IMR-90 (cell line): ENCODE measurements at regions not wholly inside any gene's neighbourhood (a gene's known extent, or its start where the extent isn't known, plus 50 kb on each side); places are given as distances from the start of the nearest gene placed in this dataset.

Experiments
- ATAC-seq: fragments of 200-7000 bp; cut with Tn5 transposase; 2 replicates; pipeline ENCODE4 v1.9.1; 2020; ENCODE audit warnings: low read depth, mild to moderate bottlenecking, moderate library complexity
- BruUV-seq: library from RNA; stranded (reverse); fragments of 400-500 nt; replicated peaks from 2 replicates; lab custom pipeline; 2021; lab: Mats Ljungman, UMichigan
- CTCF ChIA-PET: fragments of 300-600 bp; formaldehyde crosslinking; extraction: SDS; loops from one replicate; lab custom pipeline; 2021; ENCODE audit warnings: antibody characterized with exemption; lab: Yijun Ruan, JAX
- POLR2A ChIA-PET: fragments of 300-600 bp; sonication (Branson Sonifier 250); formaldehyde crosslinking; loops from one replicate; lab custom pipeline; 2022; ENCODE audit warnings: antibody characterized with exemption; ENCODE audit not compliant: unreplicated experiment; lab: Charles Lee
- DNase-seq: peaks from one replicate; pipeline ENCODE4 v3.0.0; 2013
- H2AFZ ChIP-seq: replicated peaks from 2 replicates; pipeline ENCODE3; 2013; ENCODE audit warnings: low read length, mild to moderate bottlenecking; ENCODE audit not compliant: poor library complexity
- H2AK5ac ChIP-seq: 2 replicates; pipeline ENCODE4 v1.6.1; 2013; ENCODE audit warnings: low read depth, low read length, inconsistent platforms
- H2AK9ac ChIP-seq: replicated peaks from 2 replicates; pipeline ENCODE3; 2013; ENCODE audit warnings: mild to moderate bottlenecking, low read depth, low read length, moderate library complexity; ENCODE audit not compliant: poor library complexity
- H2BK120ac ChIP-seq: 2 replicates; pipeline ENCODE4 v1.6.1; 2013; ENCODE audit warnings: low read depth, low read length, inconsistent platforms
- H2BK15ac ChIP-seq: 3 replicates; pipeline ENCODE4 v1.6.1; 2013; ENCODE audit warnings: low read depth, low read length, inconsistent platforms
- H2BK20ac ChIP-seq: 2 replicates; pipeline ENCODE4 v1.6.1; 2013; ENCODE audit warnings: low read depth, mild to moderate bottlenecking, inconsistent platforms, low read length, moderate library complexity
- H2BK5ac ChIP-seq: 2 replicates; pipeline ENCODE4 v1.6.1; 2013; ENCODE audit warnings: mild to moderate bottlenecking, low read depth, low read length, inconsistent platforms; ENCODE audit not compliant: poor library complexity, severe bottlenecking
- H3K14ac ChIP-seq: replicated peaks from 2 replicates; pipeline ENCODE4 v1.6.1; 2013; ENCODE audit warnings: low read depth, low read length, inconsistent platforms
- H3K18ac ChIP-seq: 2 replicates; pipeline ENCODE4 v1.6.1; 2013; ENCODE audit warnings: low read depth, low read length, control low read depth
- H3K23ac ChIP-seq: 2 replicates; pipeline ENCODE4 v1.6.1; 2013; ENCODE audit warnings: low read depth, low read length, inconsistent platforms
- H3K27ac ChIP-seq: 2 replicates; pipeline ENCODE4 v1.5.1; 2013; ENCODE audit warnings: mild to moderate bottlenecking, control low read depth, low read length; ENCODE audit not compliant: insufficient read depth
- H3K27me3 ChIP-seq: 2 replicates; pipeline ENCODE4 v1.6.1; 2013; ENCODE audit warnings: low read length; ENCODE audit not compliant: control insufficient read depth, insufficient read depth
- H3K36me3 ChIP-seq: 2 replicates; pipeline ENCODE4 v1.6.1; 2013; ENCODE audit warnings: low read length, mixed read lengths; ENCODE audit not compliant: control insufficient read depth, insufficient read depth
- H3K4ac ChIP-seq: 2 replicates; pipeline ENCODE4 v1.6.1; 2013; ENCODE audit warnings: low read depth, low read length, inconsistent platforms
- H3K4me1 ChIP-seq: 2 replicates; pipeline ENCODE4 v1.6.1; 2013; ENCODE audit warnings: low read length, mixed read lengths; ENCODE audit not compliant: control insufficient read depth, insufficient read depth
- H3K4me2 ChIP-seq: 2 replicates; pipeline ENCODE4 v1.6.1; 2013; ENCODE audit warnings: low read depth, mild to moderate bottlenecking, control low read depth, low read length, moderate library complexity
- H3K4me3 ChIP-seq: 2 replicates; pipeline ENCODE4 v1.5.1; 2013; ENCODE audit warnings: low read depth, mild to moderate bottlenecking, control low read depth, low read length, moderate library complexity; ENCODE audit not compliant: insufficient read depth
- H3K56ac ChIP-seq: 2 replicates; pipeline ENCODE4 v1.6.1; 2013; ENCODE audit warnings: low read length, inconsistent platforms; ENCODE audit not compliant: insufficient read depth; ENCODE audit errors: extremely low read depth
- H3K79me1 ChIP-seq, 2 experiments: 2 replicates each; pipeline ENCODE4 v1.6.1; 2013; ENCODE audit warnings: low read length in 2 of 2, inconsistent platforms in 1 of 2, low read depth in 1 of 2
- H3K9ac ChIP-seq: 2 replicates; pipeline ENCODE4 v1.6.1; 2013; ENCODE audit warnings: low read depth, low read length, control low read depth
- H3K9me1 ChIP-seq: 2 replicates; pipeline ENCODE4 v1.6.1; 2013; ENCODE audit warnings: low read length, inconsistent platforms; ENCODE audit not compliant: insufficient read depth
- H3K9me3 ChIP-seq: 2 replicates; pipeline ENCODE4 v1.6.1; 2013; ENCODE audit warnings: low read length; ENCODE audit not compliant: control insufficient read depth, insufficient read depth
- H4K20me1 ChIP-seq: 2 replicates; pipeline ENCODE4 v1.6.1; 2013; ENCODE audit warnings: low read length, inconsistent platforms; ENCODE audit not compliant: insufficient read depth
- H4K5ac ChIP-seq: 2 replicates; pipeline ENCODE4 v1.6.1; 2013; ENCODE audit warnings: mild to moderate bottlenecking, low read depth, low read length, control low read depth
- H4K8ac ChIP-seq, 2 experiments: 2 replicates each; pipeline ENCODE4 v1.6.1; 2013; ENCODE audit warnings: low read depth in 2 of 2, low read length in 2 of 2, control low read depth in 1 of 2, inconsistent platforms in 1 of 2
- H4K91ac ChIP-seq: 2 replicates; pipeline ENCODE4 v1.6.1; 2013; ENCODE audit warnings: low read depth, low read length, inconsistent platforms; ENCODE audit not compliant: insufficient read depth
- CHD1 ChIP-seq: IDR thresholded peaks from 2 replicates; pipeline ENCODE4 v1.6.1; 2012; ENCODE audit warnings: low read depth, low read length, improper control_type of control experiment
- MAFK ChIP-seq: IDR thresholded peaks from 2 replicates; pipeline ENCODE4 v1.6.1; 2012; ENCODE audit warnings: low read depth, low read length, improper control_type of control experiment
- RFX5 ChIP-seq: IDR thresholded peaks from 2 replicates; pipeline ENCODE4 v1.8.0; 2012; ENCODE audit warnings: low read depth, mild to moderate bottlenecking, low read length, moderate library complexity
- SMC3 ChIP-seq: fragments of 150-350 bp; IDR thresholded peaks from 2 replicates; pipeline ENCODE4 v1.6.1; 2016; ENCODE audit warnings: low read depth, mild to moderate bottlenecking, antibody characterized with exemption, low read length, moderate library complexity
- WGBS, 2 experiments: methylation state at CpG; one replicate each; pipeline versions ENCODE4 v1.1.5 to v1.1.7; 2013; ENCODE audit warnings: missing lambda C conversion rate in 2 of 2; ENCODE audit not compliant: insufficient read length in 1 of 2; ENCODE audit errors: extremely low coverage in 2 of 2; 5-methylcytosine and 5-hydroxymethylcytosine counted together
- dilution Hi-C: fragments of 300-500 bp; cut with HindIII; formaldehyde crosslinking; loops from one replicate; pipeline ENCODE4 v1.14.3; 2018; ENCODE audit warnings: low sequenced_read_pairs; ENCODE audit not compliant: unreplicated experiment
- in situ Hi-C: fragments of 300-500 bp; cut with MboI; formaldehyde crosslinking; loops from 3 replicates; pipeline ENCODE4 v1.14.3; 2019; ENCODE audit warnings: low sequenced_read_pairs, inconsistent platforms, mixed read lengths
- intact Hi-C: fragments of 100-400 bp; cut with micrococcal nuclease; formaldehyde crosslinking; loops from 2 replicates; pipeline ENCODE4 v1.10.0; 2022

GRCh38 chr3:65149877-65150276, 462.1 kb upstream of the ADAMTS9 start:
- H3K4me2 ChIP-seq: no peak overlapping the region
- no peaks in the 10 kb centered on the region; the same call in 1 of the 2 replicates for H3K27me3 ChIP-seq
- H3K56ac ChIP-seq: no peak overlapping the region
- no peak overlapping the region for H3K14ac ChIP-seq
- POLR2A ChIA-PET: no interaction called here
- no peak overlapping the region for H3K4ac ChIP-seq
- no peak overlapping the region for H2BK15ac ChIP-seq
- H3K18ac ChIP-seq: no peak overlapping the region
- intact Hi-C loops (no loop called here), dilution Hi-C loops (no loop called here), in situ Hi-C loops (no loop called here)
- WGBS, 2 experiments: no CpG with 5 or more reads among the region's 1 CpG
- H3K27ac ChIP-seq: no peak overlapping the region
- H3K79me1 ChIP-seq: no peaks in the 10 kb centered on the region
- no peaks in the 10 kb centered on the region for H3K9me3 ChIP-seq
- no peak overlapping the region for H3K9ac ChIP-seq
- no peaks in the 10 kb centered on the region for H3K36me3 ChIP-seq
- H2AFZ ChIP-seq: no peak overlapping the region
- no peak for DNase-seq
- H3K9me1 ChIP-seq: no peaks in the 10 kb centered on the region
- no peak overlapping the region for H4K5ac ChIP-seq
- ATAC-seq: no peak
- TF ChIP-seq RFX5: no peak
- no peak for TF ChIP-seq MAFK
- no peak for TF ChIP-seq SMC3
- no peak for TF ChIP-seq CHD1
- no peak overlapping the region for H2AK9ac ChIP-seq
- H4K8ac ChIP-seq: no peak overlapping the region
- BruUV-seq: no TSS peak
- H4K20me1 ChIP-seq: no peaks in the 10 kb centered on the region
- H4K91ac ChIP-seq: no peak overlapping the region
- no peak overlapping the region for H2AK5ac ChIP-seq
- CTCF ChIA-PET: no interaction called here
- H3K23ac ChIP-seq: no peak overlapping the region
- H3K4me3 ChIP-seq: no peak overlapping the region
- no peak overlapping the region for H2BK20ac ChIP-seq
- H3K4me1 ChIP-seq: no peaks in the 10 kb centered on the region
- no peak overlapping the region for H2BK5ac ChIP-seq
- H2BK120ac ChIP-seq: no peak overlapping the region
